HG03159 (cell line): ENCODE measurements at regions not wholly inside any gene's neighbourhood (a gene's known extent, or its start where the extent isn't known, plus 50 kb on each side); places are given as distances from the start of the nearest gene placed in this dataset.
"Not testable (repeated sequence)": the region's sequence is repeated elsewhere in the genome, so short reads cannot be mapped to it uniquely, and the experiment has no call there.

Experiments
- ATAC-seq: cut with Tn5 transposase; IDR thresholded peaks from one replicate; pipeline ENCODE4 v1.9.1; 2021; ENCODE audit warnings: mild to moderate bottlenecking, moderate library complexity; ENCODE audit not compliant: unreplicated experiment

- no peak for ATAC-seq
Observed at GRCh38 chr15:69552057-69552815, 99.6 kb downstream of the RPLP1 start.

GRCh38 chr15:69553686-69554085 lies 101.1 kb downstream of the RPLP1 start:
- no peak for ATAC-seq

GRCh38 chr15:69554279-69554961 lies 101.8 kb downstream of the RPLP1 start:
- no peak for ATAC-seq

GRCh38 chr15:69555080-69555479 lies 102.5 kb downstream of the RPLP1 start:
- ATAC-seq: no peak

GRCh38 chr15:69556344-69556743 lies 103.7 kb downstream of the RPLP1 start:
- no peak for ATAC-seq

GRCh38 chr15:69557020-69557706 lies 104.5 kb downstream of the RPLP1 start:
- ATAC-seq: no peak

GRCh38 chr15:69557707-69558409 lies 105.2 kb downstream of the RPLP1 start:
- no peak for ATAC-seq

GRCh38 chr15:69559440-69560190 lies 107.0 kb downstream of the RPLP1 start:
- ATAC-seq: no peak

- ATAC-seq: no peak
Observed at GRCh38 chr15:69561071-69561784, 108.6 kb downstream of the RPLP1 start.

GRCh38 chr15:69562116-69562515 lies 109.5 kb downstream of the RPLP1 start:
- no peak for ATAC-seq

GRCh38 chr15:69562564-69562963 lies 109.9 kb downstream of the RPLP1 start:
- no peak for ATAC-seq

- no peak for ATAC-seq
Observed at GRCh38 chr15:69565066-69565655, 112.5 kb downstream of the RPLP1 start.

GRCh38 chr15:69567238-69567760 lies 114.7 kb downstream of the RPLP1 start:
- ATAC-seq: not testable (repeated sequence)

- ATAC-seq: no peak
Observed at GRCh38 chr15:69568173-69569009, 115.8 kb downstream of the RPLP1 start.

- no peak for ATAC-seq
Observed at GRCh38 chr15:69570454-69570853, 117.8 kb downstream of the RPLP1 start.

- no peak for ATAC-seq
Observed at GRCh38 chr15:69570997-69571396, 118.4 kb downstream of the RPLP1 start.

GRCh38 chr15:69573278-69573677 lies 120.7 kb downstream of the RPLP1 start:
- not testable (repeated sequence) for ATAC-seq

GRCh38 chr15:69573815-69574475 lies 121.3 kb downstream of the RPLP1 start:
- ATAC-seq: no peak
